ENCODE measurements at regions not wholly inside any gene's neighbourhood (a gene's known extent, or its start where the extent isn't known, plus 50 kb on each side); places are given as distances from the start of the nearest gene placed in this dataset.

DNA sequence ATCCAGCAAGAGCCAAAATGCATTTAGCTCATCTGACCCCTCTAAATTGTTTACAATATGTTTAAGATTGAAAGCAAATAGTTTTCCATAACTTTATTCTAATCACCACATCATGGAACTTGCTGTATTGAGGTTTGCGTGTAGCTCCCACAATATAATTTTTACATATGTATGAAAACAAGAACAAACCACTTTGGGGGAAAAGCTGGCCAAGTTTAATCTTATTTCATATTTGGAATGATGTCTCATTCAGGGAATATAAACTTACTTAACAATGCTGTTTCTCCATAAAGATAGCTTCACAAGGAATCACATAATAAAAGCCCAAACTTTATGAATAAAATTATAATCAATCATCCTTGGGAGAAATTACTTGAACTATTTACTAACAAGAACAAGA, 194.6 kb upstream of the PCSK5 start:
- no peak for TF ChIP-seq ZNF274 (IDR thresholded peaks at IDR 0.05; ENCODE audit: low read depth, low read length)
- TF ChIP-seq SUZ12 (IDR thresholded peaks at IDR 0.05; ENCODE audit: extremely low read depth, insufficient read depth, insufficient read length): no peak
- TF ChIP-seq YY1 (IDR thresholded peaks at IDR 0.05; ENCODE audit: insufficient read depth, insufficient read length): no peak

All from NT2/D1 (cell line).